CD4-positive, alpha-beta T cell treated with Interleukin-15 for 4 hours (primary cell): ENCODE measurements at regions not wholly inside any gene's neighbourhood (a gene's known extent, or its start where the extent isn't known, plus 50 kb on each side); places are given as distances from the start of the nearest gene placed in this dataset.
"Not testable (repeated sequence)": the region's sequence is repeated elsewhere in the genome, so short reads cannot be mapped to it uniquely, and the experiment has no call there.

Source experiments
- DNase-seq: peaks from one replicate; pipeline ENCODE4 v3.0.0-alpha.2; 2020; ENCODE audit warnings: low spot score

DNA sequence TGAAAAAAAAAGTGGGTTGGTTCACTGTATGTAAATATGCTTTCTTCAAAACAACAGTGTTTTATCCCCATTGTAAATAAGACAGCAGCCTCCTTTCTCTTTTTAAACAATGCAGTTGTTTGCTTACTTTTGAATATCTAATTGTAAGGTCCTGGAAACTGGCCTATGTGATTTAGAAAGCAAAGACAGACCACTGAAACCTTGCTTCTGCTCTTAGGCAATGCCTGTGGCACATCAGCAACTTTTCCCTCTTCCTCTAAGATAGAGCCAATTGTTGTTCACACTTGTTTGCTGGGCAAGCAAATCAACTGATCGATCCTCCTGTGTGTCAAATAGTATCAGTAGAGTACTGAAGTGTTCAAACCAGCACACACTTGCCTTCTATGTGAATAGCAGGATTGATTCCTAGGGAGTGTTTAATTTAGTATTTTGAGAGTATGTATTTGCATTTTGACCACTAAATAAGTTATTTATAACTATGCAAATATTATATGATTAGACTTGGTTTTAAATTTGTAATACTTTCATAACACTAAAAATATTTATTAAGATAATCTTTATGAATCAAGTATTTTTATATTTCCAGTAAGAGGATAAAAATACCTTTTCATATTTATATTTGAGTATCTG, 55.4 kb upstream of the GRPR start:
- no peak for DNase-seq

DNA sequence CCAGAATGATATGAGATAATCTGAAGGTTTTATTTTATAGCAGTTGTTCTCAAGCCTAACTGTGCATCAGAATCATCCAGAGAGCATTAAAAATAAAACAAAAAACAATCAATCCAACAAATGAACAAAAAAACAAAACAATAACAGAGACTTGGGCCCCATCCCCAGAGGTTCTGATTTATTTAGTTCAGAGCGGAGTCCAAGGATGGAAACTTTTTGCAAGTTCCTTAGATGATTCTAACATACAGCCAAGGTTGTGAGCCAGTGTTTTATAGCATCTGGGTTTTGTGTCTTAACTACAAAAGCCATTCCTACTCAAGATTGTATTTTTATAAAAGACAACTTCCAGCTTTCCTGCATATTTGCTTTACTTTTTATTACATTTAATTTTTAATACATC, 59.4 kb upstream of the GRPR start:
- no peak for DNase-seq

DNA sequence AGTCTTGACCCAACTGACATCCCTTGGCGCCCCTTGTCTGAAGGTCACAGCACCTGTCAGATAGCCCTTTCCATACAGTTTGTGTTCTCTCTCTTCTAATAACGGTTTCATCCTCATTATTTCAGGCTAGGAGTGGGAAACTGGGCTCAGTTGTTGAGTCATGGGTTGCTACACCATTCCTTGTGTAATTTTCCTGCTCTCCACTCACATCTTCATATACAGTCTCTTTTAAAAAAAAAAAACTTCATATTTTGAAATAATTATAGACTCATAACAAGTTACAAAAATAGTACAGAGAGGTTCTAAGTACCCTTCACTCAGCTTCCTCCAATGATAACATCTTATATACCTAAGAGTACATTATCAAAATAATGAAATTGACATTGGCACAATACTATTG, 60.2 kb upstream of the GRPR start:
- no peak for DNase-seq

DNA sequence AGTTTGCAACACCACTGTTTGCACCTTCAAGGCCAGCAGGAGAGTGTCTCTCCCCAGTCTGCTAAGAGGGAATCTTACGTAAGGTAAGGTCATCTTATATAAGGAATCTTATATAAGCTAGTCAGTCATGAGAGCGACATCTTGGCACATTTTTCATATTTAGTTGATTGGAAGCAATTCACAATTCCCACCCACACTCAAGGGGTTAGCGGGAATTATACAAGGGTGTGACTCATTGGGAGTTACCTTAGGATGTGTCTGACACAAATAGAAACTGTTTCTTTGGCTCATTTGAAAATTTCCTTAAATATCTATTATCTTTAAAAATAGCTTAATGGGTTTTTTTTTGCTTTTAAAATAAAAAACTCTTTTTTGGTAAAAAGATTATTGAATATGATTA, 62.1 kb upstream of the GRPR start:
- DNase-seq: no peak

DNA sequence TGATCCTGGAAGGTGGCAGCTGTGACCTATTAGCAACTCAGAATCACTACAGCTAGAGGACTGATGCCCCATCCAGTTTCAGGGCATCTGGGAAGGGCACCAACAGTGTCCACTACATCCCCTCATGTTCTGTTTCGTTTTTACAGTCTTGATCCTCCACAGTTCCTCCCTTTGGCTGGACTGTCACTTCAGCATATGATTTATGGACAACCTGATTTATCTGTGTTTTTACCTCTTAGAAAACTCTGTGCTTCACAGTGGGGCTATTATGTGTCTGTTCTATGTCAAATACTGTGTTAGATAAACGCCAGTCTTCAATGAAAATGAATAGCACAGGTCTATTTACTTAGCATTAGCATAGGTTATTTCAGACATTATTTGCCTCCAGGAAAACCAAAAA, 63.1 kb upstream of the GRPR start:
- DNase-seq: no peak

DNA sequence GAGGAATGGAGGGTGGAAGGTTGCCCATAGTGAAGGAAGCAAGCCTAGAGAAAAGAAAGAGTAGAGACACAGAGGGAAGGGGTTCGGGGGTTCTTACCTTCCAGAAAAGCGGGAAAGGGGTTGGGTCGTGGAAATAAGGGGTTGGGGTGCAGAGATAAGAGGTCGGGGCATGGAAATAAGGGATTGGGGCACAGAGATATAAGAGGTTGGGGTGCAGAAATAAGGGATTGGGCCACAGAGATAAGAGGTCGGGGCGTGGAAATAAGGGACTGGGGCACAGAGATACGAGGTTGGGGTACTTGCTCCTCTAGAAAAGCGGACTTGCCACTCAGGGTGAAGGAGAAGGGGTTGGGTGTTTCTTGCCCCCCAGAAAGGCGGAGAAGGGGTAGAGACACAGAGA, 74.2 kb upstream of the GRPR start:
- DNase-seq: not testable (repeated sequence)

DNA sequence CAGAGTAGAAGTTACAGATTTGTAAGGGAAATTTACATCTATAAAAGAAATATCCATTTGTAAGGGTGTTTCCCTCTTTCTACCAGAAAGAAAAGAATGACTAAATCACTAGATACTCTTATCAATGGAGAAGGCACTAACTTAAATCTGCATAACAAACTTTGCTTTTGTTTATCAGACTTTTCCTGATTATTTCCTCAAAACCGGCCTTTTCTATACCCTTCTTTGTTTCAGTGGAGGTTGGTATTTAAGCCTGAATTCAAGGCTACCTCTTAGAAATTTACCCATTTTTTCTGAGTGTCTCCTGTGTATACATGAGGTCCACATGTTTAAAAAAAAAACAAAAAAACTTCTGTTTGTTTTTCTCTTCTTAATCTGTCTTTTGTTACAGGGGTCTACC, 80.4 kb upstream of the GRPR start:
- no peak for DNase-seq

DNA sequence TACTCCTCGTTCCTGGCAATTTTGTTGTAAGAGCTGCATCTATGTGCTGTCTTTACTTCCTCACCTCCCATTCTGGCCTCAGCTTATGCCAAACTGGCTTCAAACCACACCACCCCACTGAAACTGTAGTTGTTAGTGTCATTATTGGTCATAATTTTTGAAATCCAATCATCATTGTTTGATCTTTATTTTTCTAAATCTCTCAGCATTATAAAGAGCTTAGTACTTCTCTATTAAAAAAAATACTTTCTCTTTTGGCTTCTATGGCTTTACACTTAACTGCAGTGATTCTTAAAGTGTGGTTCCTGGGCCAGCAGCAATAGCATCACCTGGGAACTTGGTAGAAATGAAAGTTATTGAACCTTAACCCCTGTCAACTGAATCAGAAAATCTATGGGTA, 83.5 kb upstream of the GRPR start:
- DNase-seq: no peak

DNA sequence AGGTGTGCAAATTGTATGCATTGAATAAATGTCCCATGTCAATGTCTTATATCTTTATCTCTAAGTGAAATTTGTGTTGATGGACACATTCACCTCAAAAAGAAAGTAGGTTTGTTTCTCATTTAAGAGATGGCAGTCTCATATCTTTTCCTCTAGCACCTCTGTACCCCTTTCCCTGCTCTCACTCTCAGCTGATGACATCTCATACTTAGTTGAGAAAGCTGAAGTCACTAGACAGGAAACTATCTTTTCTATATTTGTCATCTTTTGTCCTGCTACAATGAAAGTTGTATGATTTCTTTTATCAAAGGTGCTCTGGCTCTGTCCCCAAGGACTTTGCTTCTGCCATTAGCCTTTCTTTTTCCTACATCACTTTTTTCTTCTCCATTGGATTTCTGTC, 84.0 kb upstream of the GRPR start:
- DNase-seq: no peak

DNA sequence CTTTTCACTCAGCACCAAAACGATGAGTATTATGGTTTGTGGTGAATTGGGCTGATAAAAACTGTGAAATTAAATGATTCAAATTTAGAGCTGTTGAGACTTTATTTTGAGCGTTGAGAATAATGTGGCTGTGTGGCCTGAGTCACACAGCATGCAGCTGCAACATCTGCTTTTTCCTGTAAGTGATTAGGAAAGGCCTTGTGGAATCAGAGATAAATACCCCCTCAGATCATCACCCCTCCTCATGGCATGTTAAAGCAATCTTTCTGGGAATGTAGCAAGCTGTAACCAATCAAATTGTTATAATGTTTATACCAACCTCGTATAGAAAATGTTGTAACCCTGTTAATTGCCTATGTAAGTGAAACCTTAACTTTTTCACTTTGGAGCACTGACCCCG, 90.0 kb upstream of the GRPR start:
- DNase-seq: no peak

DNA sequence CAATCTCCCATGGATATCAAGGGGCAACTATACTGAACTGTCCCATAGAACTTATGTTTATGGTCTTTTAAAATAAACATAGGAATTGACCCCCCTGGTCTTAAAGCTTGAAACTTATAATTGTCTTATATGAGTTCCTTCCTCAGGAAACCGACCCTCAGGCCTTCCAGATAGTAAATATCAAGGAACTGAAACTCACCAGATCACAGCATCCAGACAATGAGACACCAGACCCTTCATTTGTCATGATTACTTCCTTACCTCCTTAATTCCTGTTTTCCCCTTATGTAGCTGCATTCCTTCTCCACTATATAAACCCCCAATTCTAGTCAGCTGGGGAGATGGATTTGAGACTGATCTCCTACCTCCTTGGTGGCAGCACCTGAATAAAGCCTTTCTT, 94.8 kb upstream of the GRPR start:
- no peak for DNase-seq

DNA sequence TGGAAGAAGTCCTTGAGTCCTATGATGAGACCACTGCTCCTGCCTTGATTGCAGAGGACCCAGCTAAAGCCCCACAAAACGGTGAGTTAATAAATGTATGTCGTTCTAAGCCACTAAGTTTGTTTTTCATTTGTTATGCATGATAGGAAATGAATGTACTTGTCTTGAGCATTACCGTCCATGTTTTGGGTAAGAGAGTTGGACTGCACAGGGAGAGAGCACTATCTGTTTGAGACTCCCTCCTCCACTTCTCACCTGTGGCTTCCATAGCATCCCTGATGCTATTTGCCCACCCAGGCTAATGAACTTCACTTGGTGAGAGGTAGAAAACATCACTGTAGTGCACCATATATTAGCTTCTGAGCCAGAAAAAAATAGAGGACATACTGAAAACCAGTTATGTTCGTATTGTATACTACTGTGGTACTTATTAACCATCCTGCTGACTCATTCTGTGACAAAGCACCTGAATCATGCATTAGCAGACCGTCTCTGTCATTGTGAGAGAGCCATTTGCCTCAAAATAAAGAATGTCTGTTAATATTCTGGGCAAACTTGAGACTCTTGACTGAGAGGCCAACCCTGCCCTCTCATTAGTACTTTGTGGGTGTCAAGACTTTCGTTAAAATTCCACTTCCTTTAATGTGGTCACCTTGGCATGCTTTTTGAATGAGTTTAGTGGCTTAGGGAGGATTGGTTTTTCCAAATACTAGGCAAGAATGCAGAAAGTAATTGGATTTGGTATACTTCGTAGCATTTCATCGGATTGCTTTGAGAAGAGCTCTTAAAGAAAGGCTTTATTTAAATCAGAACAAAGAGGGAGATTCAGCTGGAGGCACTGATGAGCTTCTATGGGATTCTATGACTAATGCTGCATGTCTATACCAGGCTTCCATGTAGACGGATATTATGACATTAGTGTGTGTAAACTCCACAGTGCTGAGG, 99.3 kb upstream of the GRPR start:
- no peak for DNase-seq

DNA sequence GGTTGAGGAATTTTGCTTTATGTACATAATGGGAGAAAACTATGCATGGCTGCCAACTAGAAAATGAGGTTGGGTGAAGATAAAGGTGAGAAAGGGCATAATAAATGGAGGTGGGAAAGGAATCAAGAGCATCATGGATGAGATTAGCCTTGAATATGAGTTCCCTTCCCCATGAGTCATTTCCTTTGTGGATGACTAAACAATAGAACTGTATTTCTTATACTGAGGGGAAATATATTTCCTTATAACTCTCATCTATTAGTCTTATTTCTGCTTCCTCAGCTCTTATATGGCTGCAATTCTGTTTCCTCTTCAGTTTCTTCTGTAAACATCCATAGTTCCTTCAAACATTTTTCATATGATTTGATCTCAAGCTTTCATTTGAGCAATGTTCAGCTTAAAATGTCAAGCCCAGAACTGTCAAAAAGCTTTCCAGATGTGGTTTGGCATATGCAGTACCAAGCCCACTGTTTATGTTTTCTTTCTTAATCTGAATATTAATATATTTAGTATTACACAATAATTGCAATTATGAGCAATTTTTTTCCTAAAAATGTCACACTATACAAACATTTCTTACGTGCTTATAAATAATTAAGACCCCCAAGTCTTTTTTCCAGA, 100.7 kb upstream of the GRPR start:
- DNase-seq: no peak

DNA sequence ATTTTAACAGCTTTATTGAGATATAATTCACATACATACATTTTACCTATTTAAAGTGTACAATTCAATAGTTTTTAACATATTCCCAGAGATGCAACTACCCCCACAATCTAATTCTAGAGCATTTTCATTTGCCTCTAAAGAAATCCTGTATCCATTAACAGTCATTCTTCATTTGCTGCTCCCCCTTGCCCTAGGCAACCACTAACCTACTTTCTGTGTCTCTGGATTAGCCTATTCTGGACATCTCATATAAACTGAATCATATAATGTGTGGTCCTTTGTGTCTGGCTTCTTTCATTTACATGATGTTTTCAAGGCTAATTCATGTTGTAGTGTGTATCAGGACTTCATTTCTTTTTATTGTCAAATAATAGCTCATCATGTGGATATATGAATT, 105.1 kb upstream of the GRPR start:
- no peak for DNase-seq

DNA sequence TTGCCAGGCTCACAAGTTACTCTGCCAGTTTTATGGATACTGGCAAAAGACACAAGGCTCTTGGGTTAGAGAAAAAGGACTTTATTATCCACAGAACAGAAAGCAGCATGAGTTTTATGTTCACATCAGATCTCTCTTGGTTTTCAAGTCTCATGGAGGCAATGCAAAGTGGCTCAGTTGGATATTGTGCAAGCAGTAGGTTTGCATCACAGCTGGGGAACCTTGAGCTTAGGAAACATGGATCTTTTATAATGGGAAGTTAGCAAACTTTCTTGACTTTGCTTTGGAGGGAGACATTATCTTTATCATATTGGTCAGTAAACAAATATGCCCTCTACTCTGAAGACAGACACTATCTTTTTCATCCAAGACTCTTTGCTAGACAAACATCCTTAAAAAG, 109.2 kb upstream of the GRPR start:
- DNase-seq: no peak

DNA sequence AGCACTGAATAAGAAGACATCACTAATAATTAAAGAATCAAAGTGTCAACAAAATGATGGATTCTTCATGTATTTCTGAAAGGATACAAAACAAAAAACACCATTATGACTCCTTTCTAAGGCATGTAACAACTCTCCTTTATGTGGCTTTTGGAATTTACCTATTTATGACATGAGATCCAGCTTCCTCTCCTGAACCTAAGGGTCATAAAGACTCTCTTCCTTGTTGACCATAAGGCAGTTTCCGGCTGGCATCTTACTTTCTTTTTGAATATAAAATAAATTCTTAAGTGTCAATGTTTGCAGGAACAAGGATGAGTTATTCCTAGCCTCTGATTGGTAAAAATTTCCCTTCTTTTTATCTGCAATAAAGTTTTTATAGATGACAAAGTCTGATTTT, 111.1 kb upstream of the GRPR start:
- DNase-seq: no peak

DNA sequence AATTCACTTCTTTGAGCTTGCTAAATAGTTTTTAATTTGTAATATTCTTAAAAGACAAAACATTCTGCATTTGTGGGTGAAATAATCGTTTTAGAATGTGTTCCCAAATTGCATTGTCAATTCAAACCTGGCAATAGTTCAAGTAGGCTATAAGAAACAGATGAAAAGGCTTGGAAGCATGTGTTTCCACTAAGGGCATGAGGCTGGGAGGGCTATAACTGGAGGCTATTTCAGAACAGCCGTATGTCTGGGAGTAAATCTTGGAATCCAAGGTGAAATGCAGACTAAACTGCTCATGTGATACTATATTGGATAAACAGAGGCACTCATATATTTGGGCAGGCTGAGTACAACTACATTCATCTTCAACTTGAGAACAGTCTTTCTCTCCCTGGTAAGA, 117.4 kb upstream of the GRPR start:
- DNase-seq: no peak

DNA sequence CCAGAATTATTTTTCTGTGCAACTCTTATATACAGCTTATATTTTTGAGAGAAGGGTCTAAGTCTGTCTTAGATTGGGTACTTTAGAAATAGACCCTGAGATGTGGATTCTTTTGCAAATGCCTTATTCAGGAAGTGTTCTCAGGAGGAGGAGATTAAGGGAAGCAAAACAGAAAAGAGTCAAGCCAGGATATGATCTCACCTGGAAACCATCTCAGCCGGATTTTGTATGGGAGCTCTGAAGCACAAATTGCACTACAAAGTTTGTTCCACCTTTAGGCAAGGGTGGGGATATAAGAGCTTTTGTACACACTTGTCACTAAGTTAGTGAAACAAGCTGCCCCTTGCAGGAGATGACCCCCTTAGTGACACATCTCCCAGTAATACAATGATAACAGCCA, 121.2 kb upstream of the GRPR start:
- DNase-seq: no peak

DNA sequence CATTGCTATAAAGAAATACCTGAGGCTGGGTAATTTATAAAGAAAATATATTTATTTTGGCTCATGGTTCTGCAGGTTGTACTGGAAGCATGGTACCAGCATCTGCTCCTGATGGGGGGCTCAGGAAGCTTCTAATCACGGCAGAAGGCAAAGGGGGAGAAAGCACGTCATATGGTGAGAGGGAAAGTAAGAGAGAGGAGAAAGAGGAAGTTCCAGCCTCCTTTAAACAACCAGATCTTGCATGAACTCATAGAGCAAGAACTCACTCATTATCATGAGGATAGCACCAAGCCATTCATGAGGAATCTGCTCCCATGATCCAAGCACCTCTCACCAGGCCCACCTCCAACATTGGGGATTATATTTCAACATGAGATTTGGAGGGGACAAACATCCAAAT, 125.0 kb upstream of the GRPR start:
- no peak for DNase-seq

DNA sequence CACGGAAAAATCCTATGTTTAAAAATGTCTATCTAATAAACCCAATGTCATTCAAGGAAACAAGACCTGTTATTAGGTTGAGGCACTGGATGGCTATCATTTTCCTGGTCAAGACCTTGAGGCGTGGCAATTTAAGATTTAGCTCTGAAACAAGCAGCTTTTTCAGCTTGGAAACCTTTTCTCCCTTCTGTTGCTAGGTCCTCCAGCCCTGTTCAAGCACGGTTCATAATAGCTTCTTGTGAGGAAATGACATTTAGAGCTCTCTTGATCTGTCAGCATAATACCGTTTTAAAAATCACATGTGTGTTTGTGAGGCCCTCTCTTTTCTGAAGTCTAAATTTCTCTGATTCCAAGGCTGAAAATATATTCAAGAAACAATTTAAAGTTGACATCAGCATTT, 133.6 kb upstream of the GRPR start:
- no peak for DNase-seq

DNA sequence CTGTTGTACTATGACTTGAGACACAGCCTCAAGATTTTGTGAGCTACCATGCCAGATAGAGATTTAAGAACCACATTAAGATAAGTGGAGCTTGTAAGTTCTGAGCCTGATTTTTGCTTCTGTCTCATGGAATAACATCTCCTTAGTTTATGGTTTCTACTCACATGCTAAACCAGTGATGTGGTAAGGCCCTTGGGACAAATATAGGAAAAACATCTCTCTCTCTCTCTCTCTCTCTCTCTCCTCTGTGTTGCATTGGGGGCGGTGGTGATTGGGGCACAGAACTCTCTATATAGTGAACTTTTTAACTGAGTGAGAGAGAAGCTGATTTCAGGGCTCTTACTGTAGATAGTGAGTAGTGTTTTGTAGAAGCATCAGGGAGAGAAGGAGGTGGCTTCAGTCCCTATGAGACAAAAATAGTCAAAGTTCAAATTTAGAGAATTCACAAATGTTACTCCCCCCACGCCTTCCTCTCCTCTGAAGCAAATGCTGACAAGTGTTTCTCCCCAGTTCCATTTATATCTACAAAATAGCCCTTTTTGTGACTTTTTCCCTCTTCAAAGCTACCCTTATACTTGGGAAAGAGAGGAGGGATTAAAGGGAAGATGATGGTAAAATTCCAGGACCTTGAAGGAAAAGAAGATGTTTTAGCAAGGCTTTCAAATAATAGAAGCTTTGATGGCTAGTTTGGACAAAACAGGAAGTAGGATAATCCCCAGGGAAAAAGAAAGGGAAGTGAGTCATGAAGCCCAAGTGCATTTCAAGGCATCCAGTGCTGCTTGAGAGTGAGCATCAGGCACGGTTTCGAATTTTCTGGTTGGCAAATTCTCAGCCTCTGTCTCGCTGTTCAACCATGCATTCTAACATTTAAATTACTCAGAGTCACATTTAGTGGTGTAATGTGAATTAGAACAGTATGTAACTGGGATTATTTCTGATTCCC, 134.3 kb upstream of the AP1S2 start:
- no peak for DNase-seq

DNA sequence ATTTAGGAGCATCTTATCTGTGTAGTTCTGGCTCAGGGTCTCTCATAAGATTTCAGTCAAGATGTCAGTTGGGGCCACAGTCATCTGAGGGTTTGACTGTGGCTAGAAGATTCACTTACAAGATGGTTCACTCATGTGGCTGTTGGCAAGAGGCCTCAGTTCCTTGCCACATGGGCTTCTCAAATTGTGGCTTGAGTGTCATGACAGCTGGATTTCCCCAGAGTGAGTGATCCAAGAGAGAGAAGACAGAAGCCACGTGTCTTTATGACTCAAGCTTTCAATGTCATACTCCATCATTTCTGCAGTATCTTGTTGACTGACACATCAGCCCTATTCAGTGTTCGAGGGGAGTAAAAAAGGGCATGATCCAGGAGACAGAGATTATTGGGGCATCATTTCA, 131.3 kb upstream of the AP1S2 start:
- no peak for DNase-seq
